C4-2B (cell line): ENCODE measurements at regions not wholly inside any gene's neighbourhood (a gene's known extent, or its start where the extent isn't known, plus 50 kb on each side); places are given as distances from the start of the nearest gene placed in this dataset.

Experiments
- ZFX ChIP-seq: fragments of 450-650 bp; IDR thresholded peaks from 2 replicates; pipeline ENCODE4 v1.6.1; 2017
- TF ChIP-seq, protein P1 (sequence below): fragments of 450-650 bp; conservative IDR thresholded peaks from 2 replicates; pipeline ENCODE4 v1.5.1; 2017; ENCODE audit warnings: mild to moderate bottlenecking

DNA sequence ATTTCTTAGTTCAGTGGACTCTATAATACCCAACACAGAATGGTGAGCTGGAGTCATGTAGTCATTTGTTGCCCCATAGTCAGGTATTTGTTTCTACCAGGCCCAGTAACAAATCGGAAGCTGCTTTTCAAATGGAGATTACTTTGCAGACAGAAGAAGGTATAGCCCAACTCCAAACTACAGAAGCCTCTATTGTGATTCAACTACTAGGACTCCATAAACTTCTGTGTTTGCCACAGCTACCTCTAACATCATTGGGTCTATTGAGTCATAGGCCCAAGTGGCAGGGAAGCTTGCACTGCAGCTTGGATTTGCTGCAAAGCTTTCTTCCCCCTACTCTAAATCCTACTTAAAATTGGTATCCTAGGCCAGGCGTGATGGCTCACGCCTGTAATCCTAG lies 148.8 kb upstream of the STK26 start:
- TF ChIP-seq, protein P1, sequence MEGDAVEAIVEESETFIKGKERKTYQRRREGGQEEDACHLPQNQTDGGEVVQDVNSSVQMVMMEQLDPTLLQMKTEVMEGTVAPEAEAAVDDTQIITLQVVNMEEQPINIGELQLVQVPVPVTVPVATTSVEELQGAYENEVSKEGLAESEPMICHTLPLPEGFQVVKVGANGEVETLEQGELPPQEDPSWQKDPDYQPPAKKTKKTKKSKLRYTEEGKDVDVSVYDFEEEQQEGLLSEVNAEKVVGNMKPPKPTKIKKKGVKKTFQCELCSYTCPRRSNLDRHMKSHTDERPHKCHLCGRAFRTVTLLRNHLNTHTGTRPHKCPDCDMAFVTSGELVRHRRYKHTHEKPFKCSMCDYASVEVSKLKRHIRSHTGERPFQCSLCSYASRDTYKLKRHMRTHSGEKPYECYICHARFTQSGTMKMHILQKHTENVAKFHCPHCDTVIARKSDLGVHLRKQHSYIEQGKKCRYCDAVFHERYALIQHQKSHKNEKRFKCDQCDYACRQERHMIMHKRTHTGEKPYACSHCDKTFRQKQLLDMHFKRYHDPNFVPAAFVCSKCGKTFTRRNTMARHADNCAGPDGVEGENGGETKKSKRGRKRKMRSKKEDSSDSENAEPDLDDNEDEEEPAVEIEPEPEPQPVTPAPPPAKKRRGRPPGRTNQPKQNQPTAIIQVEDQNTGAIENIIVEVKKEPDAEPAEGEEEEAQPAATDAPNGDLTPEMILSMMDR = no peak
- TF ChIP-seq ZFX = no peak
